Testis (tissue), 2 donors: ENCODE measurements at regions not wholly inside any gene's neighbourhood (a gene's known extent, or its start where the extent isn't known, plus 50 kb on each side); places are given as distances from the start of the nearest gene placed in this dataset.
"Not testable (repeated sequence)": the region's sequence is repeated elsewhere in the genome, so short reads cannot be mapped to it uniquely, and the experiment has no call there.

Experiments
- DNase-seq: peaks from one replicate; pipeline ENCODE4 v3.0.0-alpha.2; 2019
- H3K27ac ChIP-seq, 2 donors: fragments of 200-600 bp; sonication (generic); one replicate each; pipeline ENCODE4 v1.5.1; 2019
- H3K27me3 ChIP-seq: fragments of 200-600 bp; sonication (generic); one replicate; pipeline ENCODE4 v1.5.1; 2019
- H3K36me3 ChIP-seq: fragments of 200-600 bp; sonication (generic); one replicate; pipeline ENCODE4 v1.5.1; 2017; ENCODE audit warnings: low read depth; ENCODE audit errors: missing control alignments
- H3K4me1 ChIP-seq: fragments of 200-600 bp; sonication (generic); one replicate; pipeline ENCODE4 v1.5.1; 2019
- H3K4me3 ChIP-seq, 2 donors: fragments of 200-600 bp; sonication (generic); one replicate each; pipeline ENCODE4 v1.5.1; 2017 to 2019
- H3K9me3 ChIP-seq: fragments of 200-600 bp; sonication (generic); one replicate; pipeline ENCODE4 v1.5.1; 2017
- CTCF ChIP-seq, 3 experiments: fragments of 450-650 bp in 2 of 3; fragments of 200-600 bp in 1 of 3; sonication (generic) in 1 of 3; IDR thresholded peaks; one replicate each; pipeline ENCODE4 v1.5.1; 2016 to 2019; ENCODE audit warnings: antibody characterized with exemption in 3 of 3, mild to moderate bottlenecking in 2 of 3, moderate library complexity in 1 of 3
- POLR2A ChIP-seq: fragments of 450-650 bp; IDR thresholded peaks from one replicate; pipeline ENCODE4 v1.6.1; 2017; ENCODE audit warnings: antibody characterized with exemption, mild to moderate bottlenecking, moderate library complexity
- WGBS, 2 donors: methylation state at CpG; one replicate each; pipeline ENCODE4 v1.1.5; 2018; 5-methylcytosine and 5-hydroxymethylcytosine counted together
- intact Hi-C: fragments of 100-400 bp; cut with DNase I; formaldehyde crosslinking; loops from one replicate; pipeline ENCODE4 v1.15.1; 2023; ENCODE audit warnings: low total_unique reads

- Histone ChIP-seq H3K9me3 (no peaks in the 10 kb centered on the region), H3K4me1 (no peaks in the 10 kb centered on the region), H3K36me3 (no peaks in the 10 kb centered on the region), H3K27ac (no peak overlapping the region), H3K27me3 (no peaks in the 10 kb centered on the region), H3K4me3 (no peak overlapping the region)
- DNase-seq: no peak
- TF ChIP-seq CTCF (IDR thresholded peaks at IDR 0.05) (no peak), POLR2A (no peak)
- WGBS, 2 donors: 86 to 100% methylated on average over 1 of the region's 1 CpG
- intact Hi-C loops: no loop called here
Measured at GRCh38 chrX:97897998-97898397, 1014.3 kb downstream of the RPA4 start.

GRCh38 chrX:97898798-97899197 lies 1015.1 kb downstream of the RPA4 start:
- Histone ChIP-seq H3K4me3 (no peak overlapping the region), H3K4me1 (no peaks in the 10 kb centered on the region), H3K27ac (no peak overlapping the region), H3K9me3 (no peaks in the 10 kb centered on the region), H3K27me3 (no peaks in the 10 kb centered on the region), H3K36me3 (no peaks in the 10 kb centered on the region)
- no peak for DNase-seq
- intact Hi-C loops: no loop called here
- no peak for TF ChIP-seq CTCF (IDR thresholded peaks at IDR 0.05)
- TF ChIP-seq POLR2A: no peak
- 83 to 90% methylated on average over 2 of the region's 2 CpGs for WGBS, 2 donors

- Histone ChIP-seq H3K9me3 (no peaks in the 10 kb centered on the region), H3K4me3 (no peak overlapping the region), H3K4me1 (no peaks in the 10 kb centered on the region), H3K27ac (no peak overlapping the region), H3K27me3 (no peaks in the 10 kb centered on the region), H3K36me3 (no peaks in the 10 kb centered on the region)
- intact Hi-C loops: no loop called here
- no peak for DNase-seq
- no peak for TF ChIP-seq CTCF (IDR thresholded peaks at IDR 0.05)
- no peak for TF ChIP-seq POLR2A
- WGBS, 2 donors: 73 to 88% methylated on average over 1 of the region's 1 CpG
Measured at GRCh38 chrX:97907791-97908190, 1024.1 kb downstream of the RPA4 start.

GRCh38 chrX:97909245-97909644 lies 1025.5 kb downstream of the RPA4 start:
- intact Hi-C loops: no loop called here
- DNase-seq: no peak
- Histone ChIP-seq H3K4me3 (no peak overlapping the region), H3K27ac (no peak overlapping the region), H3K9me3 (no peaks in the 10 kb centered on the region), H3K4me1 (no peaks in the 10 kb centered on the region), H3K36me3 (no peaks in the 10 kb centered on the region), H3K27me3 (no peaks in the 10 kb centered on the region)
- no peak for TF ChIP-seq CTCF (IDR thresholded peaks at IDR 0.05)
- TF ChIP-seq POLR2A: no peak
- 58 to 62% methylated on average over 3 of the region's 3 CpGs for WGBS, 2 donors

GRCh38 chrX:97915390-97915789 lies 1031.7 kb downstream of the RPA4 start:
- H3K4me3 ChIP-seq, intact Hi-C loops, H3K27ac ChIP-seq, DNase-seq, H3K27me3 ChIP-seq, H3K4me1 ChIP-seq, H3K36me3 ChIP-seq, H3K9me3 ChIP-seq: not testable (repeated sequence)
- WGBS, 2 donors: 88% methylated on average over 10 of the region's 10 CpGs; no CpG with 5 or more reads in 1 of the 2 donors

- H3K36me3 ChIP-seq, H3K27ac ChIP-seq, H3K4me1 ChIP-seq, H3K4me3 ChIP-seq, H3K9me3 ChIP-seq, intact Hi-C loops, H3K27me3 ChIP-seq, DNase-seq: not testable (repeated sequence)
- WGBS, 2 donors: 90 to 91% methylated on average over 6 to 8 of the region's 8 CpGs
Measured at GRCh38 chrX:97921223-97921622, 1037.5 kb downstream of the RPA4 start.
